ENCODE measurements at regions not wholly inside any gene's neighbourhood (a gene's known extent, or its start where the extent isn't known, plus 50 kb on each side); places are given as distances from the start of the nearest gene placed in this dataset.
"Not testable (repeated sequence)": the region's sequence is repeated elsewhere in the genome, so short reads cannot be mapped to it uniquely, and the experiment has no call there.

- TF ChIP-seq, protein P1, sequence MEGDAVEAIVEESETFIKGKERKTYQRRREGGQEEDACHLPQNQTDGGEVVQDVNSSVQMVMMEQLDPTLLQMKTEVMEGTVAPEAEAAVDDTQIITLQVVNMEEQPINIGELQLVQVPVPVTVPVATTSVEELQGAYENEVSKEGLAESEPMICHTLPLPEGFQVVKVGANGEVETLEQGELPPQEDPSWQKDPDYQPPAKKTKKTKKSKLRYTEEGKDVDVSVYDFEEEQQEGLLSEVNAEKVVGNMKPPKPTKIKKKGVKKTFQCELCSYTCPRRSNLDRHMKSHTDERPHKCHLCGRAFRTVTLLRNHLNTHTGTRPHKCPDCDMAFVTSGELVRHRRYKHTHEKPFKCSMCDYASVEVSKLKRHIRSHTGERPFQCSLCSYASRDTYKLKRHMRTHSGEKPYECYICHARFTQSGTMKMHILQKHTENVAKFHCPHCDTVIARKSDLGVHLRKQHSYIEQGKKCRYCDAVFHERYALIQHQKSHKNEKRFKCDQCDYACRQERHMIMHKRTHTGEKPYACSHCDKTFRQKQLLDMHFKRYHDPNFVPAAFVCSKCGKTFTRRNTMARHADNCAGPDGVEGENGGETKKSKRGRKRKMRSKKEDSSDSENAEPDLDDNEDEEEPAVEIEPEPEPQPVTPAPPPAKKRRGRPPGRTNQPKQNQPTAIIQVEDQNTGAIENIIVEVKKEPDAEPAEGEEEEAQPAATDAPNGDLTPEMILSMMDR (IDR thresholded peaks at IDR 0.05; ENCODE audit: low read depth, low read length), result no peak
- H3K27me3 ChIP-seq (ENCODE audit: insufficient read depth, low read depth, severe bottlenecking), result no peaks in the 10 kb centered on the region
These were observed 68.5 kb upstream of the IGLL5 start for GRCh38 chr22:22818861-22819855.

GRCh38 chr22:22820076-22820475 is 67.5 kb upstream of the IGLL5 start:
- TF ChIP-seq, protein P1 (IDR thresholded peaks at IDR 0.05; ENCODE audit: low read depth, low read length), result no peak
- Histone ChIP-seq H3K4me3 (ENCODE audit: low read depth, low read length) (no peak overlapping the region), H3K27me3 (ENCODE audit: insufficient read depth, low read depth, severe bottlenecking) (no peaks in the 10 kb centered on the region), H3K36me3 (no peaks in the 10 kb centered on the region), H3K9me3 (ENCODE audit: severe bottlenecking) (no peaks in the 10 kb centered on the region), H3K27ac (no peak overlapping the region)
- DNase-seq, result no peak

More at GRCh38 chr22:22818861-22819855, 68.5 kb upstream of the IGLL5 start:
- peak; percentile 26 for DNase-seq
- no peaks in the 10 kb centered on the region for H3K9me3 ChIP-seq (ENCODE audit: severe bottlenecking)
- H3K27ac ChIP-seq, result no peak overlapping the region
- H3K36me3 ChIP-seq, result no peaks in the 10 kb centered on the region
- no peak overlapping the region for H3K4me3 ChIP-seq (ENCODE audit: low read depth, low read length)

- Histone ChIP-seq H3K27ac (no peak overlapping the region), H3K4me3 (ENCODE audit: low read depth, low read length) (no peak overlapping the region), H3K9me3 (ENCODE audit: severe bottlenecking) (no peaks in the 10 kb centered on the region), H3K27me3 (ENCODE audit: insufficient read depth, low read depth, severe bottlenecking) (no peaks in the 10 kb centered on the region), H3K36me3 (no peaks in the 10 kb centered on the region)
- TF ChIP-seq, protein P1 (IDR thresholded peaks at IDR 0.05; ENCODE audit: low read depth, low read length), result no peak
- no peak for DNase-seq
These were observed 67.0 kb upstream of the IGLL5 start for GRCh38 chr22:22820626-22821025.

GRCh38 chr22:22821340-22821739 is 66.3 kb upstream of the IGLL5 start:
- Histone ChIP-seq H3K27ac (no peak overlapping the region), H3K36me3 (no peaks in the 10 kb centered on the region)
- TF ChIP-seq, protein P1 (IDR thresholded peaks at IDR 0.05; ENCODE audit: low read depth, low read length), result no peak

DNA sequence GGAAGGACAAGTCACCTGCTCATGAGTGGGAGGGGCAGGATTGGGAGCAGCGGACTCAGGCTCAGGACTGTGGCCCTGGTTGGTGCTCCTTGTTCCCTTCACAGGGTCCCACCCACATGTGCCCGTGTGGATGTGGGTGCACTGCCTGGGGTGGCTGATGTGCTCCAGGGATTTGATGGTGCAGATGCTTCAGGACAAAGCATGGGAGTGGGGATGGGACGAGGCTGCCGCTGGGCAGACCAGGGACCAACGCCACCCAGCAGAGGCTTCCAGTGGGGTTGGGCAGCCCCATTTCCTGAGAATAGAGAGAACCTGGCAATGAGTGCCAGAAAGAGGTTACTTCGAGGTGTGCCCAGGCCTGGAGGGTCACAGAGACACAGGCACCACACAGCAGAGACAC is 65.5 kb upstream of the IGLL5 start:
- Histone ChIP-seq H3K36me3 (no peaks in the 10 kb centered on the region), H3K4me3 (ENCODE audit: low read depth, low read length) (no peak overlapping the region), H3K27ac (no peak overlapping the region), H3K9me3 (ENCODE audit: severe bottlenecking) (no peaks in the 10 kb centered on the region), H3K27me3 (ENCODE audit: insufficient read depth, low read depth, severe bottlenecking) (no peaks in the 10 kb centered on the region)
- TF ChIP-seq, protein P1 (IDR thresholded peaks at IDR 0.05; ENCODE audit: low read depth, low read length), result no peak
- no peak for DNase-seq

More at GRCh38 chr22:22821340-22821739, 66.3 kb upstream of the IGLL5 start:
- Histone ChIP-seq H3K4me3 (ENCODE audit: low read depth, low read length) (no peak overlapping the region), H3K27me3 (ENCODE audit: insufficient read depth, low read depth, severe bottlenecking) (no peaks in the 10 kb centered on the region), H3K9me3 (ENCODE audit: severe bottlenecking) (no peaks in the 10 kb centered on the region)
- no peak for DNase-seq

GRCh38 chr22:22822553-22822952 is 65.1 kb upstream of the IGLL5 start:
- not testable (repeated sequence) for H3K36me3 ChIP-seq; H3K9me3 ChIP-seq (ENCODE audit: severe bottlenecking); H3K27ac ChIP-seq; DNase-seq; H3K27me3 ChIP-seq (ENCODE audit: insufficient read depth, low read depth, severe bottlenecking); H3K4me3 ChIP-seq (ENCODE audit: low read depth, low read length)
